GM12878 (cell line): ENCODE measurements at regions not wholly inside any gene's neighbourhood (a gene's known extent, or its start where the extent isn't known, plus 50 kb on each side); places are given as distances from the start of the nearest gene placed in this dataset.

ENCODE experiments used
- ATAC-seq: fragments of 200-7000 bp; cut with Tn5 transposase; 3 replicates; pipeline ENCODE4 v1.9.1; 2020; ENCODE audit warnings: mild to moderate bottlenecking, moderate library complexity
- BruUV-seq: library from RNA; stranded (reverse); fragments of 400-500 nt; replicated peaks from 2 replicates; lab custom pipeline; 2021; lab: Mats Ljungman, UMichigan
- CTCF ChIA-PET: fragments of 300-600 bp; sonication (Branson Sonifier 250); formaldehyde crosslinking; extraction: SDS; loops from one replicate; lab custom pipeline; 2021; ENCODE audit warnings: inconsistent platforms; lab: Yijun Ruan, JAX
- POLR2A ChIA-PET: fragments of 350-600 bp; formaldehyde crosslinking; extraction: SDS; loops from one replicate; lab custom pipeline; 2021; ENCODE audit warnings: inconsistent platforms; lab: Charles Lee
- RAD21 ChIA-PET: fragments of 300-600 bp; sonication (Branson Sonifier 250); formaldehyde crosslinking; loops from one replicate; lab custom pipeline; 2023; ENCODE audit warnings: antibody characterized with exemption; ENCODE audit not compliant: unreplicated experiment; lab: Charles Lee
- SMC1A ChIA-PET: fragments of 300-600 bp; sonication (Branson Sonifier 250); formaldehyde crosslinking; loops from one replicate; lab custom pipeline; 2023; ENCODE audit not compliant: unreplicated experiment, uncharacterized antibody; lab: Charles Lee
- DNase-seq: peaks from one replicate; pipeline ENCODE4 v3.0.0-alpha.2; 2011; ENCODE audit warnings: low read depth, low spot score
- FAIRE-seq: peaks from 3 replicates; lab custom pipeline; 2011; peaks lifted over from hg19 to GRCh38; lab: Jason Lieb, UNC
- H2AFZ ChIP-seq: 2 replicates; pipeline ENCODE4 v1.6.0; 2011; ENCODE audit warnings: low read depth, low read length, control low read depth; ENCODE audit not compliant: control insufficient read depth
- H3K27ac ChIP-seq: 2 replicates; pipeline ENCODE4 v1.5.1; 2011; ENCODE audit warnings: control low read depth; ENCODE audit not compliant: control insufficient read depth, insufficient read depth
- H3K27me3 ChIP-seq, 2 experiments: replicated peaks in 1 of 2; 2 replicates each; pipeline versions ENCODE4 v1.6.0 to v1.6.1; 2011; ENCODE audit warnings: low read length in 1 of 2; ENCODE audit not compliant: control insufficient read depth in 2 of 2, insufficient read depth in 2 of 2
- H3K36me3 ChIP-seq, 2 experiments: 2 replicates each; pipeline ENCODE4 v1.5.1; 2011; ENCODE audit warnings: low read length in 1 of 2; ENCODE audit not compliant: control insufficient read depth in 2 of 2, insufficient read depth in 2 of 2
- H3K4me1 ChIP-seq: 2 replicates; pipeline ENCODE4 v1.6.1; 2011; ENCODE audit warnings: mild to moderate bottlenecking, low read length, moderate library complexity, mixed read lengths; ENCODE audit not compliant: control insufficient read depth, insufficient read depth
- H3K4me2 ChIP-seq: 2 replicates; pipeline ENCODE4 v1.6.0; 2011; ENCODE audit warnings: control low read depth; ENCODE audit not compliant: control insufficient read depth, insufficient read depth
- H3K4me3 ChIP-seq: fragments of 200-600 bp; sonication (generic); 2 replicates; pipeline ENCODE4 v1.5.1; 2016
- H3K79me2 ChIP-seq: 2 replicates; pipeline ENCODE4 v1.6.0; 2011; ENCODE audit warnings: low read length; ENCODE audit not compliant: control insufficient read depth, insufficient read depth
- H3K9ac ChIP-seq: 2 replicates; pipeline ENCODE4 v1.8.0; 2011; ENCODE audit warnings: low read length, control low read depth, mixed read lengths; ENCODE audit not compliant: control insufficient read depth, insufficient read depth
- H3K9me3 ChIP-seq: replicated peaks from 3 replicates; pipeline ENCODE4 v1.5.1; 2011; ENCODE audit warnings: mild to moderate bottlenecking, low read length; ENCODE audit not compliant: control insufficient read depth, insufficient read depth
- H4K20me1 ChIP-seq: 2 replicates; pipeline ENCODE4 v1.6.0; 2011; ENCODE audit not compliant: control insufficient read depth, insufficient read depth
- BCL11A ChIP-seq: IDR thresholded peaks from 2 replicates; pipeline ENCODE4 v1.6.1; 2011; ENCODE audit warnings: low read depth, low read length
- CEBPZ ChIP-seq: fragments of 150-350 bp; IDR thresholded peaks from 2 replicates; pipeline ENCODE4 v1.6.1; 2016; ENCODE audit warnings: low read depth, low read length
- GABPA ChIP-seq: IDR thresholded peaks from 2 replicates; pipeline ENCODE4 v1.6.1; 2014; ENCODE audit warnings: antibody characterized with exemption, low read depth, mild to moderate bottlenecking, inconsistent platforms
- JUNB ChIP-seq: IDR thresholded peaks from 2 replicates; pipeline ENCODE4 v1.6.1; 2016; ENCODE audit warnings: antibody characterized with exemption, mild to moderate bottlenecking
- NFXL1 ChIP-seq: fragments of 450-650 bp; IDR thresholded peaks from 2 replicates; pipeline ENCODE4 v1.6.1; 2017; ENCODE audit warnings: antibody characterized with exemption, mild to moderate bottlenecking, borderline replicate concordance
- WGBS: methylation state at CpG from one replicate; pipeline ENCODE4 v1.1.6; 2016; ENCODE audit warnings: low lambda C conversion rate; ENCODE audit not compliant: insufficient replicate concordance, insufficient coverage; ENCODE audit errors: missing lambda C conversion rate; 5-methylcytosine and 5-hydroxymethylcytosine counted together
- in situ Hi-C: fragments of 300-500 bp; cut with MboI; formaldehyde crosslinking; loops from 9 replicates; pipeline ENCODE4 v1.14.3; 2018; ENCODE audit warnings: mixed read lengths
- intact Hi-C: fragments of 100-400 bp; cut with micrococcal nuclease; formaldehyde crosslinking; loops from one replicate; pipeline ENCODE4 v1.14.2; 2022; ENCODE audit not compliant: unreplicated experiment

- whole genome bisulfite sequencing: 36% methylated on average over 15 of the region's 16 CpGs
- Histone ChIP-seq H3K4me3 (no peak overlapping the region), H3K9me3 (no peaks in the 10 kb centered on the region), H3K79me2 (no peaks in the 10 kb centered on the region), H4K20me1 (no peaks in the 10 kb centered on the region), H3K4me2 (no peak overlapping the region), H2AFZ (no peak overlapping the region), H3K4me1 (no peaks in the 10 kb centered on the region), H3K36me3 (no peaks in the 10 kb centered on the region), H3K9ac (no peak overlapping the region), H3K27ac (no peak overlapping the region), H3K27me3 (peaks cover 2 to 5% of the 10 kb centered on the region in 2 experiments; a peak in 3 of 4 replicates)
- TF ChIP-seq NFXL1 (no peak), BCL11A (no peak), JUNB (no peak), CEBPZ (no peak), GABPA (no peak)
- SMC1A ChIA-PET: no interaction called here
- ATAC-seq (no peak), FAIRE-seq (no peak), DNase-seq (no peak)
- intact Hi-C loops: no loop called here
- in situ Hi-C loops: no loop called here
- CTCF ChIA-PET: no interaction called here
- no TSS peak for BruUV-seq
- POLR2A ChIA-PET: interaction anchor here (0.6 kb wide), 1 partner anchor 1033 kb away, joined by 4 read pairs; no protein-coding TSS in a partner anchor
- RAD21 ChIA-PET: no interaction called here
Measured at GRCh38 chr7:25752967-25753791, 398.8 kb upstream of the NFE2L3 start.
